HCT116 (cell line): ENCODE measurements at regions not wholly inside any gene's neighbourhood (a gene's known extent, or its start where the extent isn't known, plus 50 kb on each side); places are given as distances from the start of the nearest gene placed in this dataset.

ENCODE experiments used
- ATAC-seq: fragments of 200-7000 bp; cut with Tn5 transposase; 2 replicates; pipeline ENCODE4 v1.9.1; 2020; ENCODE audit warnings: mild to moderate bottlenecking, moderate library complexity
- BruUV-seq: library from RNA; stranded (reverse); fragments of 400-500 nt; replicated peaks from 2 replicates; lab custom pipeline; 2021; lab: Mats Ljungman, UMichigan
- CTCF ChIA-PET: fragments of 300-600 bp; sonication (Branson Sonifier 250); formaldehyde crosslinking; loops from one replicate; lab custom pipeline; 2021; ENCODE audit warnings: antibody characterized with exemption; lab: Charles Lee
- POLR2A ChIA-PET: fragments of 300-600, 350-600 bp; sonication (Branson Sonifier 250); formaldehyde crosslinking; loops from one replicate; lab custom pipeline; 2021; ENCODE audit warnings: antibody characterized with exemption; lab: Charles Lee
- RAD21 ChIA-PET, 2 experiments: fragments of 300-600 bp; sonication (Branson Sonifier 250); formaldehyde crosslinking; loops; one replicate each; lab custom pipeline; 2023; ENCODE audit warnings: low total read pairs in 2 of 2; ENCODE audit not compliant: uncharacterized antibody in 2 of 2, unreplicated experiment in 2 of 2, low non-redundant PET in 1 of 2; lab: Charles Lee
- DNase-seq: peaks from one replicate; pipeline ENCODE4 v3.0.0-alpha.2; 2010; ENCODE audit warnings: low read depth, low spot score
- H2AFZ ChIP-seq: fragments of 200-600 bp; shearing (Covaris generic), sonication (generic); 2 replicates; pipeline ENCODE4 v1.6.1; 2017; ENCODE audit warnings: low read depth, mixed run types, mixed read lengths, antibody characterized with exemption, low read length; ENCODE audit not compliant: poor library complexity, severe bottlenecking
- H3K27ac ChIP-seq: 2 replicates; pipeline ENCODE4 v1.5.1; 2012; ENCODE audit warnings: low read depth, low read length
- H3K27me3 ChIP-seq: fragments of 200-600 bp; sonication (generic); 2 replicates; pipeline ENCODE4 v1.6.1; 2016; ENCODE audit warnings: mixed run types, low read length, mixed read lengths; ENCODE audit not compliant: insufficient read depth
- H3K36me3 ChIP-seq, 2 experiments: fragments of 200-500 bp in 1 of 2; fragments of 200-600 bp in 1 of 2; sonication (Bioruptor generic) in 1 of 2; sonication (generic) in 1 of 2; 2 replicates each; pipeline versions ENCODE4 v1.5.1 to v1.6.1; 2014 to 2016; ENCODE audit warnings: low read length in 2 of 2, inconsistent platforms in 1 of 2, mixed read lengths in 1 of 2, mixed run types in 1 of 2; ENCODE audit not compliant: insufficient read depth in 2 of 2, control insufficient read depth in 1 of 2
- H3K4me1 ChIP-seq, 2 experiments: fragments of 200-600 bp in 1 of 2; sonication (generic) in 1 of 2; 2 replicates each; pipeline versions ENCODE4 v1.5.1 to v1.6.1; 2012 to 2017; ENCODE audit warnings: low read length in 2 of 2, inconsistent platforms in 1 of 2, mild to moderate bottlenecking in 1 of 2, mixed read lengths in 1 of 2, mixed run types in 1 of 2, moderate library complexity in 1 of 2; ENCODE audit not compliant: insufficient read depth in 2 of 2, control insufficient read depth in 1 of 2
- H3K4me2 ChIP-seq: fragments of 200-600 bp; sonication (generic); 2 replicates; pipeline ENCODE4 v1.6.1; 2017; ENCODE audit warnings: mixed run types, low read length, mixed read lengths
- H3K4me3 ChIP-seq, 2 experiments: fragments of 200-600 bp in 1 of 2; sonication (generic) in 1 of 2; replicated peaks in 1 of 2; 2 replicates each; pipeline ENCODE4 v1.5.1; 2011 to 2016; ENCODE audit warnings: low read length in 2 of 2, control low read depth in 1 of 2, low read depth in 1 of 2, mild to moderate bottlenecking in 1 of 2, mixed read lengths in 1 of 2, mixed run types in 1 of 2
- H3K79me2 ChIP-seq: fragments of 200-600 bp; sonication (generic); 2 replicates; pipeline ENCODE4 v1.6.1; 2017; ENCODE audit warnings: mild to moderate bottlenecking, mixed run types, low read length, moderate library complexity, mixed read lengths; ENCODE audit not compliant: insufficient read depth
- H3K9ac ChIP-seq: fragments of 200-600 bp; sonication (generic); 2 replicates; pipeline ENCODE4 v1.6.1; 2016; ENCODE audit warnings: low read length, mixed read lengths
- H3K9me2 ChIP-seq: fragments of 200-600 bp; sonication (generic), shearing (Covaris generic); 2 replicates; pipeline ENCODE4 v1.6.1; 2017; ENCODE audit warnings: mixed run types, mild to moderate bottlenecking, moderate library complexity; ENCODE audit not compliant: insufficient read depth
- H3K9me3 ChIP-seq, 2 experiments: fragments of 200-500 bp in 1 of 2; fragments of 200-600 bp in 1 of 2; sonication (Bioruptor generic) in 1 of 2; sonication (generic) in 1 of 2; 2 replicates each; pipeline ENCODE4 v1.6.1; 2014 to 2017; ENCODE audit warnings: low read length in 2 of 2, mixed read lengths in 2 of 2, inconsistent platforms in 1 of 2, low read depth in 1 of 2, mild to moderate bottlenecking in 1 of 2, mixed run types in 1 of 2, moderate library complexity in 1 of 2; ENCODE audit not compliant: control insufficient read depth in 1 of 2, insufficient read depth in 1 of 2
- H4K20me1 ChIP-seq: fragments of 200-600 bp; sonication (generic), shearing (Covaris generic); 2 replicates; pipeline ENCODE4 v1.6.1; 2017; ENCODE audit warnings: mixed run types, mild to moderate bottlenecking, moderate library complexity; ENCODE audit not compliant: insufficient read depth
- CBX3 ChIP-seq: IDR thresholded peaks from 2 replicates; pipeline ENCODE4 v1.6.1; 2012; ENCODE audit warnings: low read depth
- EGR1 ChIP-seq: IDR thresholded peaks from 2 replicates; pipeline ENCODE4 v1.6.1; 2012; ENCODE audit warnings: low read depth
- EZH2 ChIP-seq: fragments of 200-600 bp; sonication (generic); IDR thresholded peaks from 2 replicates; pipeline ENCODE4 v1.6.1; 2017; ENCODE audit warnings: antibody characterized with exemption, mixed run types
- JUND ChIP-seq: IDR thresholded peaks from 2 replicates; pipeline ENCODE4 v1.6.1; 2012
- MAX ChIP-seq: IDR thresholded peaks from 2 replicates; pipeline ENCODE4 v1.6.1; 2012
- TCF7L2 ChIP-seq: IDR thresholded peaks from 2 replicates; pipeline ENCODE4 v1.7.0; 2011; ENCODE audit warnings: borderline replicate concordance, inconsistent platforms; ENCODE audit not compliant: insufficient read depth, insufficient read length; ENCODE audit errors: extremely low read depth
- ZBTB33 ChIP-seq: IDR thresholded peaks from 2 replicates; pipeline ENCODE4 v1.6.1; 2011; ENCODE audit warnings: mild to moderate bottlenecking, low read length, moderate library complexity; ENCODE audit not compliant: insufficient replicate concordance; ENCODE audit errors: extremely low read depth
- ZFX ChIP-seq: fragments of 450-650 bp; IDR thresholded peaks from 2 replicates; pipeline ENCODE4 v1.6.1; 2017
- intact Hi-C: fragments of 100-400 bp; cut with micrococcal nuclease; formaldehyde crosslinking; loops from 2 replicates; pipeline ENCODE4 v1.10.0; 2022

- DNase-seq (no peak), ATAC-seq (no peak)
- Histone ChIP-seq H3K9me3 (no peaks in the 10 kb centered on the region), H3K4me1 (no peaks in the 10 kb centered on the region), H4K20me1 (no peaks in the 10 kb centered on the region), H3K4me2 (no peak overlapping the region), H3K9me2 (no peaks in the 10 kb centered on the region; the same call in 1 of the 2 replicates), H3K79me2 (no peaks in the 10 kb centered on the region), H2AFZ (no peak overlapping the region), H3K36me3 (no peaks in the 10 kb centered on the region), H3K4me3 (no peak overlapping the region), H3K9ac (no peak overlapping the region), H3K27me3 (no peaks in the 10 kb centered on the region), H3K27ac (no peak overlapping the region)
- no TSS peak for BruUV-seq
- intact Hi-C loops: no loop called here
- RAD21 ChIA-PET: no interaction called here
- CTCF ChIA-PET: no interaction called here
- POLR2A ChIA-PET: no interaction called here
- TF ChIP-seq EGR1 (no peak), ZBTB33 (no peak), CBX3 (no peak), ZFX (no peak), MAX (no peak), TCF7L2 (no peak), EZH2 (no peak), JUND (no peak)
Observed at GRCh38 chr2:200137691-200138090, 168.8 kb upstream of the SPATS2L start.
